ENCODE measurements at regions not wholly inside any gene's neighbourhood (a gene's known extent, or its start where the extent isn't known, plus 50 kb on each side); places are given as distances from the start of the nearest gene placed in this dataset.
A peak's percentile ranks its signal among the peaks of the same experiment; 100 is the strongest.

DNA sequence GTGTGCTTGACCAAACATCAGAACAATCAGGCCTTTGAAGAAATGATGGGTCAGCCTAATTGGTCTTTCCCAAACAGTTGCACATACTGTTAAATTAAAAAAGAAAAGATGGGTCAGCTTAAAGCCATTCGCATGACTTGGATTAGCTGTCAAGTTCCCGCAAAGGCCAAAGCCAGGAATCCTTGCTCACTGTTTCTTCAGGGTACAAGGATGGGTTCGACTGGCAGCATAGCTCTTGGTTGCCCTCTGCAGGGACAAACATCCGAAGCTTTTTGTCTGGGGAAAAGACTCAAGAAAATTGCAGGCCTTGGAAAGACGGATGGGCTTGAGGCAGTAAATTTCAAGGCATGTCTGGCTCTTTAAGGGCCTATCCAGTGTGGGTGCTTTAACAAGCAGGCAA, 168.0 kb downstream of the HDGFL1 start:
- TF ChIP-seq CTCF (IDR thresholded peaks at IDR 0.05), result peak in 1 of 2 donors; percentile 28
- no peak for TF ChIP-seq POLR2AphosphoS5 (IDR thresholded peaks at IDR 0.05)
